ENCODE measurements at regions not wholly inside any gene's neighbourhood (a gene's known extent, or its start where the extent isn't known, plus 50 kb on each side); places are given as distances from the start of the nearest gene placed in this dataset.

GRCh38 chr2:196249171-196249570, 77.8 kb upstream of the STK17B start:
- Mint-ChIP-seq H3K9me3 (no peaks in the 10 kb centered on the region), H3K27ac (no peak overlapping the region), H3K36me3 (ENCODE audit: low read depth) (no peaks in the 10 kb centered on the region), H3K4me1 (no peaks in the 10 kb centered on the region), H3K4me3 (no peak overlapping the region), H3K27me3 (ENCODE audit: insufficient read depth, low read depth, poor library complexity) (peaks cover 6% of the 10 kb centered on the region)
- DNase-seq (ENCODE audit: low spot score) = no peak
- H3K4me3 ChIP-seq = no peak overlapping the region
- H3F3A ChIP-seq (replicated peaks; ENCODE audit: low read depth) = no peaks in the 10 kb centered on the region
- peaks cover 6% of the 10 kb centered on the region; the same call in 1 of the 2 replicates for H3K9me2 ChIP-seq (ENCODE audit: insufficient read depth)
- H2AFZ ChIP-seq = no peak overlapping the region
- TF ChIP-seq REST (IDR thresholded peaks at IDR 0.05; ENCODE audit: unreplicated experiment) (no peak), ETS1 (IDR thresholded peaks at IDR 0.05) (no peak), ZNF331 (CRISPR knock-in tag; IDR thresholded peaks at IDR 0.05; ENCODE audit: low read depth) (no peak), CREB1 (CRISPR knock-in tag; IDR thresholded peaks at IDR 0.05; ENCODE audit: low read depth) (no peak)
- no peak overlapping the region for H3K4me2 ChIP-seq
- no peaks in the 10 kb centered on the region for H4K20me1 ChIP-seq (replicated peaks; ENCODE audit: insufficient read depth)
- ATAC-seq = no peak
- H3K27ac ChIP-seq (ENCODE audit: low read depth) = no peak overlapping the region
- no peaks in the 10 kb centered on the region for H3K4me1 ChIP-seq (ENCODE audit: insufficient read depth)
- H3K36me3 ChIP-seq (ENCODE audit: insufficient read depth) = no peaks in the 10 kb centered on the region
- H3K79me2 ChIP-seq (replicated peaks; ENCODE audit: insufficient read depth) = no peaks in the 10 kb centered on the region
- H3K27me3 ChIP-seq (ENCODE audit: insufficient read depth) = no peaks in the 10 kb centered on the region

GRCh38 chr2:196249860-196250259, 78.5 kb upstream of the STK17B start:
- no peaks in the 10 kb centered on the region for H3K9me3 Mint-ChIP-seq
- Histone ChIP-seq H4K20me1 (replicated peaks; ENCODE audit: insufficient read depth) (no peaks in the 10 kb centered on the region), H3K27me3 (ENCODE audit: insufficient read depth) (no peaks in the 10 kb centered on the region), H3K4me2 (no peak overlapping the region), H3K4me3 (no peak overlapping the region), H3K27ac (ENCODE audit: low read depth) (no peak overlapping the region), H3F3A (replicated peaks; ENCODE audit: low read depth) (no peaks in the 10 kb centered on the region), H3K4me1 (ENCODE audit: insufficient read depth) (no peaks in the 10 kb centered on the region), H2AFZ (no peak overlapping the region; the same call in 1 of the 2 replicates), H3K9me2 (ENCODE audit: insufficient read depth) (peaks cover 6% of the 10 kb centered on the region; the same call in 1 of the 2 replicates), H3K79me2 (replicated peaks; ENCODE audit: insufficient read depth) (no peaks in the 10 kb centered on the region), H3K36me3 (ENCODE audit: insufficient read depth) (no peaks in the 10 kb centered on the region)
- H3K4me1 Mint-ChIP-seq = no peaks in the 10 kb centered on the region
- H3K27ac Mint-ChIP-seq = no peak overlapping the region
- DNase-seq (ENCODE audit: low spot score) (no peak), ATAC-seq (no peak)
- no peaks in the 10 kb centered on the region for H3K36me3 Mint-ChIP-seq (ENCODE audit: low read depth)
- peaks cover 6% of the 10 kb centered on the region for H3K27me3 Mint-ChIP-seq (ENCODE audit: insufficient read depth, low read depth, poor library complexity)
- no peak overlapping the region for H3K4me3 Mint-ChIP-seq
- TF ChIP-seq CREB1 (CRISPR knock-in tag; IDR thresholded peaks at IDR 0.05; ENCODE audit: low read depth) (no peak), STAT1 (IDR thresholded peaks at IDR 0.05; ENCODE audit: unreplicated experiment) (no peak), JUNB (IDR thresholded peaks at IDR 0.05; ENCODE audit: unreplicated experiment) (no peak), NANOG (IDR thresholded peaks at IDR 0.05; ENCODE audit: borderline replicate concordance) (no peak), EZH2 (IDR thresholded peaks at IDR 0.05; ENCODE audit: low read depth, unreplicated experiment) (no peak), POLR2AphosphoS5 (IDR thresholded peaks at IDR 0.05; ENCODE audit: low read depth) (no peak), ZNF114 (CRISPR knock-in tag; IDR thresholded peaks at IDR 0.05) (no peak), REST (IDR thresholded peaks at IDR 0.05; ENCODE audit: unreplicated experiment) (no peak), CTCF (conservative IDR thresholded peaks at IDR 0.05; ENCODE audit: low read depth in 2 of 2) (no peak), ETS1 (IDR thresholded peaks at IDR 0.05) (no peak)

Measured in GM23338 (cell line).